Naive B cell (primary cell): ENCODE measurements at regions not wholly inside any gene's neighbourhood (a gene's known extent, or its start where the extent isn't known, plus 50 kb on each side); places are given as distances from the start of the nearest gene placed in this dataset.
"Not testable (repeated sequence)": the region's sequence is repeated elsewhere in the genome, so short reads cannot be mapped to it uniquely, and the experiment has no call there.

Source experiments
- ATAC-seq, 2 donors: fragments of 150-1000 bp; cut with Tn5 transposase; 2 replicates each; pipeline ENCODE4 v1.10.0; 2021; ENCODE audit warnings: low read depth in 2 of 2, mild to moderate bottlenecking in 2 of 2, moderate library complexity in 2 of 2
- DNase-seq: peaks from one replicate; pipeline ENCODE4 v3.0.0; 2022
- H3K27ac Mint-ChIP-seq, 6 donors: one replicate each; pipeline ENCODE4 v1.8.0; 2020 to 2022; ENCODE audit warnings: mild to moderate bottlenecking in 6 of 6, mixed read lengths in 6 of 6, moderate library complexity in 5 of 6, inconsistent platforms in 2 of 6
- H3K27me3 Mint-ChIP-seq, 3 donors: one replicate each; pipeline ENCODE4 v1.8.0; 2021 to 2022; ENCODE audit warnings: mixed read lengths in 3 of 3, mild to moderate bottlenecking in 1 of 3
- H3K36me3 Mint-ChIP-seq, 2 donors: one replicate each; pipeline ENCODE4 v1.8.0; 2020 to 2022; ENCODE audit warnings: mixed read lengths in 2 of 2, inconsistent platforms in 1 of 2, mild to moderate bottlenecking in 1 of 2
- H3K4me1 Mint-ChIP-seq, 3 donors: one replicate each; pipeline ENCODE4 v1.8.0; 2020 to 2022; ENCODE audit warnings: mixed read lengths in 3 of 3, inconsistent platforms in 1 of 3, mild to moderate bottlenecking in 1 of 3, moderate library complexity in 1 of 3
- H3K4me3 Mint-ChIP-seq, 8 donors: one replicate each; pipeline ENCODE4 v1.8.0; 2020 to 2022; ENCODE audit warnings: mild to moderate bottlenecking in 8 of 8, mixed read lengths in 8 of 8, moderate library complexity in 8 of 8, inconsistent platforms in 2 of 8
- H3K9me3 Mint-ChIP-seq, 7 donors: one replicate each; pipeline ENCODE4 v1.8.0; 2020 to 2022; ENCODE audit warnings: mixed read lengths in 7 of 7, mild to moderate bottlenecking in 5 of 7, inconsistent platforms in 2 of 7, moderate library complexity in 1 of 7

GRCh38 chr1:5156416-5157120 lies 502.2 kb downstream of the AJAP1 start:
- peaks cover 0 to 27% (median 19%) of the 10 kb centered on the region in 7 donors for H3K9me3 Mint-ChIP-seq

GRCh38 chr1:5151511-5151910 lies 497.1 kb downstream of the AJAP1 start:
- Mint-ChIP-seq H3K4me1 (no peaks in the 10 kb centered on the region), H3K27me3 (peaks cover 0 to 7% (median 1%) of the 10 kb centered on the region in 3 donors), H3K27ac (no peak overlapping the region), H3K9me3 (peaks cover 0 to 27% (median 10%) of the 10 kb centered on the region in 7 donors), H3K36me3 (peaks cover 0 to 5% of the 10 kb centered on the region in 2 donors), H3K4me3 (no peak overlapping the region)
- DNase-seq (no peak), ATAC-seq (no peak)

More at GRCh38 chr1:5156416-5157120, 502.2 kb downstream of the AJAP1 start:
- H3K27me3 Mint-ChIP-seq: peaks cover 0 to 11% (median 7%) of the 10 kb centered on the region in 3 donors
- DNase-seq: no peak
- no peak for ATAC-seq
- H3K36me3 Mint-ChIP-seq: peaks cover 0 to 5% of the 10 kb centered on the region in 2 donors
- H3K4me3 Mint-ChIP-seq: no peak overlapping the region
- H3K4me1 Mint-ChIP-seq: no peaks in the 10 kb centered on the region
- no peak overlapping the region for H3K27ac Mint-ChIP-seq

- Mint-ChIP-seq H3K27ac (no peak overlapping the region), H3K9me3 (peaks cover 0 to 15% (median 13%) of the 10 kb centered on the region in 7 donors), H3K27me3 (peaks cover 0 to 5% (median 2%) of the 10 kb centered on the region in 3 donors), H3K4me1 (no peaks in the 10 kb centered on the region), H3K36me3 (peaks cover 0 to 2% of the 10 kb centered on the region in 2 donors), H3K4me3 (no peak overlapping the region)
- no peak for DNase-seq
- ATAC-seq: no peak
Observed at GRCh38 chr1:5150191-5150590, 495.8 kb downstream of the AJAP1 start.

- Mint-ChIP-seq H3K27ac (no peak overlapping the region), H3K4me1 (no peaks in the 10 kb centered on the region), H3K27me3 (peaks cover 0 to 17% (median 9%) of the 10 kb centered on the region in 3 donors), H3K4me3 (no peak overlapping the region), H3K9me3 (peaks cover 0 to 15% (median 3%) of the 10 kb centered on the region in 7 donors), H3K36me3 (no peaks in the 10 kb centered on the region)
- DNase-seq: no peak
- no peak for ATAC-seq
Observed at GRCh38 chr1:5147806-5148205, 493.4 kb downstream of the AJAP1 start.

GRCh38 chr1:5142389-5142788 lies 488.0 kb downstream of the AJAP1 start:
- no peak for ATAC-seq
- Mint-ChIP-seq H3K4me3 (no peak overlapping the region), H3K27me3 (peaks cover 0 to 18% (median 9%) of the 10 kb centered on the region in 3 donors), H3K4me1 (no peaks in the 10 kb centered on the region), H3K27ac (no peak overlapping the region), H3K9me3 (peaks cover 0 to 6% (median 0%) of the 10 kb centered on the region in 7 donors), H3K36me3 (no peaks in the 10 kb centered on the region)
- DNase-seq: no peak

GRCh38 chr1:5141750-5142149 lies 487.3 kb downstream of the AJAP1 start:
- no peak for ATAC-seq
- Mint-ChIP-seq H3K4me1 (no peaks in the 10 kb centered on the region), H3K4me3 (no peak overlapping the region)

GRCh38 chr1:5140962-5141361 lies 486.6 kb downstream of the AJAP1 start:
- peaks cover 0 to 25% (median 12%) of the 10 kb centered on the region in 3 donors for H3K27me3 Mint-ChIP-seq
- ATAC-seq (no peak), DNase-seq (no peak)
- H3K4me3 Mint-ChIP-seq: no peak overlapping the region
- no peaks in the 10 kb centered on the region for H3K36me3 Mint-ChIP-seq
- no peaks in the 10 kb centered on the region for H3K4me1 Mint-ChIP-seq
- H3K27ac Mint-ChIP-seq: no peak overlapping the region
- H3K9me3 Mint-ChIP-seq: peaks cover 0 to 9% (median 0%) of the 10 kb centered on the region in 7 donors

More at GRCh38 chr1:5141750-5142149, 487.3 kb downstream of the AJAP1 start:
- DNase-seq: no peak
- peaks cover 0 to 9% (median 0%) of the 10 kb centered on the region in 7 donors for H3K9me3 Mint-ChIP-seq
- H3K36me3 Mint-ChIP-seq: no peaks in the 10 kb centered on the region
- H3K27me3 Mint-ChIP-seq: peaks cover 0 to 24% (median 12%) of the 10 kb centered on the region in 3 donors
- H3K27ac Mint-ChIP-seq: no peak overlapping the region

- H3K36me3 Mint-ChIP-seq: no peaks in the 10 kb centered on the region
- DNase-seq (no peak), ATAC-seq (no peak)
- H3K4me1 Mint-ChIP-seq: no peaks in the 10 kb centered on the region
- H3K4me3 Mint-ChIP-seq: no peak overlapping the region
- peak overlapping the region in 1 of 6 donors; percentile 28 for H3K27ac Mint-ChIP-seq
- peaks cover 4 to 19% (median 13%) of the 10 kb centered on the region in 3 donors for H3K27me3 Mint-ChIP-seq
- H3K9me3 Mint-ChIP-seq: peaks cover 0 to 4% (median 0%) of the 10 kb centered on the region in 7 donors
Observed at GRCh38 chr1:5140136-5140535, 485.7 kb downstream of the AJAP1 start.

- H3K9me3 Mint-ChIP-seq: peaks cover 0 to 20% (median 4%) of the 10 kb centered on the region in 7 donors
Observed at GRCh38 chr1:5129746-5130355, 475.4 kb downstream of the AJAP1 start.

GRCh38 chr1:5125208-5125607 lies 470.8 kb downstream of the AJAP1 start:
- H3K4me1 Mint-ChIP-seq: no peaks in the 10 kb centered on the region
- DNase-seq (no peak), ATAC-seq (no peak)
- no peak overlapping the region for H3K27ac Mint-ChIP-seq
- H3K36me3 Mint-ChIP-seq: no peaks in the 10 kb centered on the region
- peaks cover 6 to 17% (median 15%) of the 10 kb centered on the region in 3 donors for H3K27me3 Mint-ChIP-seq
- H3K4me3 Mint-ChIP-seq: no peak overlapping the region
- peaks cover 3 to 20% (median 7%) of the 10 kb centered on the region in 7 donors for H3K9me3 Mint-ChIP-seq

More at GRCh38 chr1:5129746-5130355, 475.4 kb downstream of the AJAP1 start:
- Mint-ChIP-seq H3K27me3 (peaks cover 0 to 4% (median 0%) of the 10 kb centered on the region in 3 donors), H3K36me3 (no peaks in the 10 kb centered on the region), H3K4me1 (no peaks in the 10 kb centered on the region), H3K4me3 (no peak overlapping the region), H3K27ac (peak overlapping the region in 1 of 6 donors; percentile 36)
- ATAC-seq (no peak), DNase-seq (no peak)

GRCh38 chr1:5120559-5120958 lies 466.1 kb downstream of the AJAP1 start:
- DNase-seq: no peak
- H3K4me3 Mint-ChIP-seq: no peak overlapping the region

GRCh38 chr1:5119366-5120234 lies 465.2 kb downstream of the AJAP1 start:
- DNase-seq (no peak), ATAC-seq (no peak)
- Mint-ChIP-seq H3K36me3 (no peaks in the 10 kb centered on the region), H3K9me3 (peaks cover 0 to 10% (median 1%) of the 10 kb centered on the region in 7 donors), H3K27me3 (peaks cover 11 to 14% (median 11%) of the 10 kb centered on the region in 3 donors), H3K4me3 (no peak overlapping the region), H3K4me1 (no peaks in the 10 kb centered on the region), H3K27ac (no peak overlapping the region)

More at GRCh38 chr1:5120559-5120958, 466.1 kb downstream of the AJAP1 start:
- Mint-ChIP-seq H3K27me3 (peaks cover 11 to 17% (median 11%) of the 10 kb centered on the region in 3 donors), H3K27ac (no peak overlapping the region), H3K4me1 (no peaks in the 10 kb centered on the region), H3K36me3 (no peaks in the 10 kb centered on the region), H3K9me3 (peaks cover 0 to 10% (median 1%) of the 10 kb centered on the region in 7 donors)
- ATAC-seq: no peak

- not testable (repeated sequence) for H3K36me3 Mint-ChIP-seq, H3K4me3 Mint-ChIP-seq, ATAC-seq, H3K9me3 Mint-ChIP-seq, H3K4me1 Mint-ChIP-seq, DNase-seq
- H3K27me3 Mint-ChIP-seq: peaks cover 9 to 11% (median 11%) of the 10 kb centered on the region in 3 donors
- H3K27ac Mint-ChIP-seq: peak overlapping the region in 1 of 6 donors; percentile 68
Observed at GRCh38 chr1:5118771-5119170, 464.4 kb downstream of the AJAP1 start.
